H1 (cell line): ENCODE measurements at regions not wholly inside any gene's neighbourhood (a gene's known extent, or its start where the extent isn't known, plus 50 kb on each side); places are given as distances from the start of the nearest gene placed in this dataset.

ENCODE experiments used
- CEBPB ChIP-seq: IDR thresholded peaks from 2 replicates; pipeline ENCODE4 v1.6.1; 2012; ENCODE audit warnings: low read depth, low read length
- CTCF ChIP-seq, 3 experiments: IDR thresholded peaks; 1 replicate in 2 of 3; 2 replicates in 1 of 3; pipeline versions ENCODE4 v1.5.1 to v1.6.1; 2011; ENCODE audit warnings: low read length in 3 of 3, mild to moderate bottlenecking in 3 of 3, inconsistent platforms in 2 of 3, low read depth in 1 of 3, moderate library complexity in 1 of 3; ENCODE audit not compliant: insufficient read depth in 1 of 3; ENCODE audit errors: control extremely low read depth in 1 of 3
- EP300 ChIP-seq, 2 experiments: IDR thresholded peaks; 1 replicate in 1 of 2; 2 replicates in 1 of 2; pipeline ENCODE4 v1.6.1; 2011 to 2012; ENCODE audit warnings: low read depth in 2 of 2, low read length in 2 of 2, mild to moderate bottlenecking in 2 of 2, borderline replicate concordance in 1 of 2, inconsistent platforms in 1 of 2, moderate library complexity in 1 of 2
- GABPA ChIP-seq: IDR thresholded peaks from 2 replicates; pipeline ENCODE4 v1.6.1; 2011; ENCODE audit warnings: mild to moderate bottlenecking, low read length, moderate library complexity, borderline replicate concordance; ENCODE audit not compliant: insufficient read depth
- GTF2F1 ChIP-seq: IDR thresholded peaks from 2 replicates; pipeline ENCODE4 v1.6.1; 2012; ENCODE audit warnings: low read depth, low read length, improper control_type of control experiment, borderline replicate concordance
- HDAC6 ChIP-seq: IDR thresholded peaks from one replicate; pipeline ENCODE4 v1.7.1; 2012; ENCODE audit warnings: low read depth, mild to moderate bottlenecking, inconsistent platforms, low read length, moderate library complexity
- JUN ChIP-seq: IDR thresholded peaks from 2 replicates; pipeline ENCODE4 v1.6.1; 2011; ENCODE audit warnings: low read depth, mild to moderate bottlenecking, improper control_type of control experiment, low read length
- NRF1 ChIP-seq: IDR thresholded peaks from 2 replicates; pipeline ENCODE4 v1.6.1; 2011; ENCODE audit warnings: mild to moderate bottlenecking, low read depth, low read length, improper control_type of control experiment
- POLR2A ChIP-seq, 2 experiments: IDR thresholded peaks; 1 replicate in 1 of 2; 2 replicates in 1 of 2; pipeline ENCODE4 v1.6.1; 2011; ENCODE audit warnings: low read depth in 2 of 2, low read length in 2 of 2, mild to moderate bottlenecking in 2 of 2; ENCODE audit errors: control extremely low read depth in 1 of 2
- POLR2AphosphoS5 ChIP-seq: IDR thresholded peaks from 2 replicates; pipeline ENCODE4 v1.6.1; 2011; ENCODE audit warnings: low read depth, low read length
- RAD21 ChIP-seq, 2 experiments: IDR thresholded peaks in 1 of 2; conservative IDR thresholded peaks in 1 of 2; 2 replicates each; pipeline ENCODE4 v1.6.1; 2011; ENCODE audit warnings: low read depth in 2 of 2, low read length in 2 of 2, improper control_type of control experiment in 1 of 2, inconsistent platforms in 1 of 2, mild to moderate bottlenecking in 1 of 2, moderate library complexity in 1 of 2
- SP4 ChIP-seq: IDR thresholded peaks from 2 replicates; pipeline ENCODE4 v1.6.1; 2012; ENCODE audit warnings: low read length, inconsistent platforms
- TAF7 ChIP-seq: optimal IDR thresholded peaks from 2 replicates; pipeline ENCODE3; 2011; ENCODE audit warnings: low read depth, mild to moderate bottlenecking, inconsistent platforms, low read length, moderate library complexity, borderline replicate concordance

DNA sequence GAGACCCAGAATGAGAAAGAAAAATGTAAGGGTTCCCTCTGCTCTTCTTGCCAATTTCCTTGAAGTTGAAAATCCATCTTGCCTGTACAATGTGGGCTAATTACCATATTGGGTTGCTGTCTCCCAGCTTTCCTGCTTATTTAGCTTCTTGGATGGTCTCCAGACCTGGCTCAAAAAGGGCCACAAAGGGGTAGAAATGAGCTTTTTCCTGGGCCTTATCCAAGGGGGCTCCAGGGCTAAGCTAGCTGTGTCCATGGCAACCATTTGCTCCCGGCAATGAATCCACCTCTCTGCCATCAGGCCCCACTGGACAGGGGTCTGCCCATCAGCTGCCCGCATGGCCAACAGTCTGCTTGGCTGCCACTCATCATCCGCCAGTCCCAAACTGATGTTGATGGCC lies 85.0 kb downstream of the BOD1L2 start:
- no peak for TF ChIP-seq POLR2A (IDR thresholded peaks at IDR 0.05; ENCODE audit: control extremely low read depth in 1 of 2, low read depth in 2 of 2, low read length in 2 of 2)
- no peak for TF ChIP-seq TAF7
- TF ChIP-seq SP4 = no peak
- no peak for TF ChIP-seq RAD21 (IDR thresholded peaks at IDR 0.05 in 1 of 2, conservative IDR thresholded peaks at IDR 0.05 in 1 of 2; ENCODE audit: low read depth in 2 of 2, low read length in 2 of 2)
- TF ChIP-seq JUN = no peak
- no peak for TF ChIP-seq CTCF (IDR thresholded peaks at IDR 0.05; ENCODE audit: control extremely low read depth in 1 of 3, insufficient read depth in 1 of 3, low read depth in 1 of 3, low read length in 3 of 3)
- no peak for TF ChIP-seq EP300 (IDR thresholded peaks at IDR 0.05; ENCODE audit: borderline replicate concordance in 1 of 2, low read depth in 2 of 2, low read length in 2 of 2)
- TF ChIP-seq GABPA = no peak
- no peak for TF ChIP-seq NRF1
- no peak for TF ChIP-seq CEBPB
- no peak for TF ChIP-seq POLR2AphosphoS5
- no peak for TF ChIP-seq GTF2F1
- TF ChIP-seq HDAC6 = no peak
